ENCODE measurements at regions not wholly inside any gene's neighbourhood (a gene's known extent, or its start where the extent isn't known, plus 50 kb on each side); places are given as distances from the start of the nearest gene placed in this dataset.

DNA sequence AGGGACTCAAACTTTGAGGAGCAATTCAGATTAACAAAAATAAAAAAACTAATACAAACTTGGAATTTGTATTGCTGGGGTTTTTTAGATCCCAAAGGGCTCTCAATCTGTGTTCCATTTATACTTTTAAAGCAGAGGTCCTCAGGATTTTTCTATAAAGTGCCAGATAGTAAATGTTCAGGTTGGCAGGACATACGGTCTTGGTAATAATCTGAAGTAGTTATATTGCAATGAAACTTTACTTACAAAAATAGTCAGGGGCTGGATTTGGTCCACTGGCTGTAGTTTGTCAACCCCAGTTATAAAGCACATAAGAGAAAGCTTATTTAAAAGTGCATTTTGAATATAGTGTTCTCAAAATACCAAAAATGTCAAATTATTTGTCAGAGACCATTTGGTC is 164.1 kb upstream of the CTSO start:
- dilution Hi-C loops (cut with HindIII; ENCODE audit: low sequenced_read_pairs, unreplicated experiment) (no loop called here), intact Hi-C loops (cut with micrococcal nuclease) (loop anchor here (10.0 kb wide), 1 partner anchor 713 kb away; no protein-coding TSS in a partner anchor), in situ Hi-C loops (cut with MboI; ENCODE audit: low sequenced_read_pairs) (no loop called here)
- Histone ChIP-seq H4K91ac (ENCODE audit: insufficient read depth, low read depth, low read length) (no peak overlapping the region), H3K18ac (ENCODE audit: low read depth, low read length) (no peak overlapping the region), H2BK5ac (ENCODE audit: low read depth, low read length, poor library complexity, severe bottlenecking) (no peak overlapping the region), H4K20me1 (ENCODE audit: insufficient read depth, low read length) (no peaks in the 10 kb centered on the region), H3K36me3 (ENCODE audit: control insufficient read depth, insufficient read depth, low read length) (no peaks in the 10 kb centered on the region), H2BK15ac (ENCODE audit: low read depth, low read length) (no peak overlapping the region), H2AK5ac (ENCODE audit: low read depth, low read length) (no peak overlapping the region), H3K27ac (ENCODE audit: insufficient read depth, low read length) (no peak overlapping the region), H3K14ac (replicated peaks; ENCODE audit: low read depth, low read length) (no peak overlapping the region), H4K8ac (ENCODE audit: low read depth in 2 of 2, low read length in 2 of 2) (no peak overlapping the region), H3K4me1 (ENCODE audit: control insufficient read depth, insufficient read depth, low read length) (peaks cover 5% of the 10 kb centered on the region; the same call in 1 of the 2 replicates), H2BK20ac (ENCODE audit: low read depth, low read length) (no peak overlapping the region), H3K4me3 (ENCODE audit: insufficient read depth, low read depth, low read length) (no peak overlapping the region), H3K79me1 (ENCODE audit: low read depth in 1 of 2, low read length in 2 of 2) (no peaks in the 10 kb centered on the region), H3K9me1 (ENCODE audit: insufficient read depth, low read length) (no peaks in the 10 kb centered on the region), H3K27me3 (ENCODE audit: control insufficient read depth, insufficient read depth, low read length) (no peaks in the 10 kb centered on the region), H4K5ac (ENCODE audit: low read depth, low read length) (no peak overlapping the region), H3K4me2 (ENCODE audit: low read depth, low read length) (no peak overlapping the region), H3K9ac (ENCODE audit: low read depth, low read length) (no peak overlapping the region), H2AFZ (replicated peaks; ENCODE audit: low read length, poor library complexity) (no peak overlapping the region), H3K9me3 (ENCODE audit: control insufficient read depth, insufficient read depth, low read length) (no peaks in the 10 kb centered on the region), H3K56ac (ENCODE audit: extremely low read depth, insufficient read depth, low read length) (no peak overlapping the region), H3K4ac (ENCODE audit: low read depth, low read length) (no peak overlapping the region), H2BK120ac (ENCODE audit: low read depth, low read length) (no peak overlapping the region), H2AK9ac (replicated peaks; ENCODE audit: low read depth, low read length, poor library complexity) (no peak overlapping the region), H3K23ac (ENCODE audit: low read depth, low read length) (no peak overlapping the region)
- WGBS, 2 experiments (ENCODE audit: extremely low coverage in 2 of 2, insufficient read length in 1 of 2): no CpG with 5 or more reads among the region's 1 CpG
- ChIA-PET CTCF (no interaction called here), POLR2A (ENCODE audit: unreplicated experiment) (no interaction called here)
- TF ChIP-seq, protein P1, sequence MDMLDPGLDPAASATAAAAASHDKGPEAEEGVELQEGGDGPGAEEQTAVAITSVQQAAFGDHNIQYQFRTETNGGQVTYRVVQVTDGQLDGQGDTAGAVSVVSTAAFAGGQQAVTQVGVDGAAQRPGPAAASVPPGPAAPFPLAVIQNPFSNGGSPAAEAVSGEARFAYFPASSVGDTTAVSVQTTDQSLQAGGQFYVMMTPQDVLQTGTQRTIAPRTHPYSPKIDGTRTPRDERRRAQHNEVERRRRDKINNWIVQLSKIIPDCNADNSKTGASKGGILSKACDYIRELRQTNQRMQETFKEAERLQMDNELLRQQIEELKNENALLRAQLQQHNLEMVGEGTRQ (IDR thresholded peaks at IDR 0.05; ENCODE audit: low read depth, low read length): no peak
- no peak for TF ChIP-seq SMC3 (IDR thresholded peaks at IDR 0.05; ENCODE audit: low read depth, low read length)
- no peak for TF ChIP-seq RAD21 (IDR thresholded peaks at IDR 0.05; ENCODE audit: low read length)
- TF ChIP-seq NFE2L2 (IDR thresholded peaks at IDR 0.05; ENCODE audit: low read depth, low read length): no peak
- TF ChIP-seq BHLHE40 (IDR thresholded peaks at IDR 0.05; ENCODE audit: low read depth, low read length): no peak
- no peak for TF ChIP-seq CEBPB (IDR thresholded peaks at IDR 0.05; ENCODE audit: low read depth, low read length)
- TF ChIP-seq, protein P2, sequence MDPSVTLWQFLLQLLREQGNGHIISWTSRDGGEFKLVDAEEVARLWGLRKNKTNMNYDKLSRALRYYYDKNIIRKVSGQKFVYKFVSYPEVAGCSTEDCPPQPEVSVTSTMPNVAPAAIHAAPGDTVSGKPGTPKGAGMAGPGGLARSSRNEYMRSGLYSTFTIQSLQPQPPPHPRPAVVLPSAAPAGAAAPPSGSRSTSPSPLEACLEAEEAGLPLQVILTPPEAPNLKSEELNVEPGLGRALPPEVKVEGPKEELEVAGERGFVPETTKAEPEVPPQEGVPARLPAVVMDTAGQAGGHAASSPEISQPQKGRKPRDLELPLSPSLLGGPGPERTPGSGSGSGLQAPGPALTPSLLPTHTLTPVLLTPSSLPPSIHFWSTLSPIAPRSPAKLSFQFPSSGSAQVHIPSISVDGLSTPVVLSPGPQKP (IDR thresholded peaks at IDR 0.05; ENCODE audit: borderline replicate concordance, low read depth, low read length): no peak
- TF ChIP-seq RFX5 (IDR thresholded peaks at IDR 0.05; ENCODE audit: low read depth, low read length): no peak
- no peak for TF ChIP-seq CHD1 (IDR thresholded peaks at IDR 0.05; ENCODE audit: low read depth, low read length)
- no peak for TF ChIP-seq FOS (IDR thresholded peaks at IDR 0.05; ENCODE audit: low read depth, low read length)
- no peak for TF ChIP-seq RCOR1 (IDR thresholded peaks at IDR 0.05; ENCODE audit: insufficient replicate concordance, low read length)
- TF ChIP-seq, protein P3, sequence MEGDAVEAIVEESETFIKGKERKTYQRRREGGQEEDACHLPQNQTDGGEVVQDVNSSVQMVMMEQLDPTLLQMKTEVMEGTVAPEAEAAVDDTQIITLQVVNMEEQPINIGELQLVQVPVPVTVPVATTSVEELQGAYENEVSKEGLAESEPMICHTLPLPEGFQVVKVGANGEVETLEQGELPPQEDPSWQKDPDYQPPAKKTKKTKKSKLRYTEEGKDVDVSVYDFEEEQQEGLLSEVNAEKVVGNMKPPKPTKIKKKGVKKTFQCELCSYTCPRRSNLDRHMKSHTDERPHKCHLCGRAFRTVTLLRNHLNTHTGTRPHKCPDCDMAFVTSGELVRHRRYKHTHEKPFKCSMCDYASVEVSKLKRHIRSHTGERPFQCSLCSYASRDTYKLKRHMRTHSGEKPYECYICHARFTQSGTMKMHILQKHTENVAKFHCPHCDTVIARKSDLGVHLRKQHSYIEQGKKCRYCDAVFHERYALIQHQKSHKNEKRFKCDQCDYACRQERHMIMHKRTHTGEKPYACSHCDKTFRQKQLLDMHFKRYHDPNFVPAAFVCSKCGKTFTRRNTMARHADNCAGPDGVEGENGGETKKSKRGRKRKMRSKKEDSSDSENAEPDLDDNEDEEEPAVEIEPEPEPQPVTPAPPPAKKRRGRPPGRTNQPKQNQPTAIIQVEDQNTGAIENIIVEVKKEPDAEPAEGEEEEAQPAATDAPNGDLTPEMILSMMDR (conservative IDR thresholded peaks at IDR 0.05; ENCODE audit: low read depth, low read length): no peak
- no peak for TF ChIP-seq POLR2A (IDR thresholded peaks at IDR 0.05; ENCODE audit: low read depth, low read length)
- no peak for TF ChIP-seq MAZ (IDR thresholded peaks at IDR 0.05; ENCODE audit: borderline replicate concordance, low read depth, low read length)
- no peak for TF ChIP-seq MAFK (IDR thresholded peaks at IDR 0.05; ENCODE audit: low read depth, low read length)
- no peak for TF ChIP-seq MXI1 (IDR thresholded peaks at IDR 0.05; ENCODE audit: borderline replicate concordance, low read depth, low read length)
- peak; percentile 32 for DNase-seq
- ATAC-seq (ENCODE audit: low read depth): no peak
- no TSS peak for BruUV-seq (replicated peaks)
